GM21723 (cell line): ENCODE measurements at regions not wholly inside any gene's neighbourhood (a gene's known extent, or its start where the extent isn't known, plus 50 kb on each side); places are given as distances from the start of the nearest gene placed in this dataset.

Experiments
- ATAC-seq: cut with Tn5 transposase; IDR thresholded peaks from one replicate; pipeline ENCODE4 v1.9.1; 2021; ENCODE audit warnings: mild to moderate bottlenecking, moderate library complexity; ENCODE audit not compliant: unreplicated experiment

- no peak for ATAC-seq
Observed at GRCh38 chr1:117678246-117678977, 72.6 kb downstream of the TENT5C start.

- ATAC-seq = no peak
Observed at GRCh38 chr1:117679299-117679698, 73.5 kb downstream of the TENT5C start.

- no peak for ATAC-seq
Observed at GRCh38 chr1:117679868-117680267, 74.0 kb downstream of the TENT5C start.

GRCh38 chr1:117680316-117681002 is 74.6 kb downstream of the TENT5C start:
- ATAC-seq = no peak

GRCh38 chr1:117681093-117681900 is 75.4 kb downstream of the TENT5C start:
- ATAC-seq = no peak

- ATAC-seq = no peak
Observed at GRCh38 chr1:117681901-117682250, 76.0 kb downstream of the TENT5C start.

GRCh38 chr1:117682372-117682771 is 76.5 kb downstream of the TENT5C start:
- no peak for ATAC-seq

- ATAC-seq = no peak
Observed at GRCh38 chr1:117683571-117684285, 77.9 kb downstream of the TENT5C start.

- ATAC-seq = no peak
Observed at GRCh38 chr1:117685936-117686806, 80.3 kb downstream of the TENT5C start.

- ATAC-seq = no peak
Observed at GRCh38 chr1:117686907-117687306, 81.1 kb downstream of the TENT5C start.

GRCh38 chr1:117689997-117690625 is 84.3 kb downstream of the TENT5C start:
- ATAC-seq = no peak

- ATAC-seq = no peak
Observed at GRCh38 chr1:117691942-117692341, 86.1 kb downstream of the TENT5C start.

GRCh38 chr1:117694543-117694942 is 88.7 kb downstream of the TENT5C start:
- ATAC-seq = no peak

- ATAC-seq = no peak
Observed at GRCh38 chr1:117695796-117696490, 90.1 kb downstream of the TENT5C start.

- no peak for ATAC-seq
Observed at GRCh38 chr1:117696561-117696960, 90.7 kb downstream of the TENT5C start.

GRCh38 chr1:117697220-117697781 is 91.5 kb downstream of the TENT5C start:
- ATAC-seq = no peak

GRCh38 chr1:117698398-117699160 is 92.7 kb downstream of the TENT5C start:
- no peak for ATAC-seq

- ATAC-seq = no peak
Observed at GRCh38 chr1:117699953-117700352, 94.1 kb downstream of the TENT5C start.
